ENCODE measurements at regions not wholly inside any gene's neighbourhood (a gene's known extent, or its start where the extent isn't known, plus 50 kb on each side); places are given as distances from the start of the nearest gene placed in this dataset.

DNA sequence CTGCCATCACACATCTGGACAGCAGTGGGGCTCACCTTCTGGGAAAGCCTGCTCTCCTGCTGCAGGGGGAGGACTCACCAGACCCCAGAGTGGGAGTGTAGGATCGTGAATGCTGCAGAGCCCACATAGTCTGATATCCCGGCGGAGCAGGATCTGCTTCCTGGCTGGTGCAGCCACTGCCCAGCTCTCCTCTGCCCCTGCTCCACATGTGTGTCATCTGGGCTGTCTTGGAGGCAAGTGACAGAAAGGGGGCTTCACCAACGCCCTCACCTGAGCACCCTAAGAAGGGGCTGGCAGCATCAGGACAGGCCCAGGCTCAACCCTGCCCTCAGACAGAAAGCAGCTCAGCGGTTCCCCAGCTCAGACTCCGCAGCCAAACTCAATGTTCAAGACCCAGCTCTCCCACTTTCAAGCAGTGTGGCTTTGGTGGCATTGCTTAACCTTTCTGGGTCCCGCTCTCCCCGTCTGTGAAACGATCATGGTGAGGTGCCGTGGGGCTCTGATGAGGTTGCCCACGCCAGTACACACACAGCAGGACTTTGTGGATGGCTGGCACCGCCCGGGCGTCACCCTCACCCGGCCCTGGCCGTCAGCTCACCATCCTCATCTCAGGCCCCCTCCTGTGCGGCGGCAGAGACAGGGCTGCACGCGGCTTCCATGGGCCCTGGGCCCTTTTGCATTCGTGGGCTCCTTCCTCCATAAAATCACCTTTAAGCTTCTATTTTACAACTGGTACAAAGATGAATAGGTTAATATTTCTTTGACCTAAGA lies 91.0 kb upstream of the SFSWAP start (continued):
- TF ChIP-seq CEBPB (IDR thresholded peaks at IDR 0.05; ENCODE audit: low read depth, low read length) (no peak), TCF12 (IDR thresholded peaks at IDR 0.05; ENCODE audit: low read depth, low read length) (no peak), SP2 (IDR thresholded peaks at IDR 0.05; ENCODE audit: low read length) (no peak), BCL11A (IDR thresholded peaks at IDR 0.05; ENCODE audit: low read depth in 2 of 2, low read length in 2 of 2) (no peak)

Data from H1 (cell line).